ENCODE measurements at regions not wholly inside any gene's neighbourhood (a gene's known extent, or its start where the extent isn't known, plus 50 kb on each side); places are given as distances from the start of the nearest gene placed in this dataset.

DNA sequence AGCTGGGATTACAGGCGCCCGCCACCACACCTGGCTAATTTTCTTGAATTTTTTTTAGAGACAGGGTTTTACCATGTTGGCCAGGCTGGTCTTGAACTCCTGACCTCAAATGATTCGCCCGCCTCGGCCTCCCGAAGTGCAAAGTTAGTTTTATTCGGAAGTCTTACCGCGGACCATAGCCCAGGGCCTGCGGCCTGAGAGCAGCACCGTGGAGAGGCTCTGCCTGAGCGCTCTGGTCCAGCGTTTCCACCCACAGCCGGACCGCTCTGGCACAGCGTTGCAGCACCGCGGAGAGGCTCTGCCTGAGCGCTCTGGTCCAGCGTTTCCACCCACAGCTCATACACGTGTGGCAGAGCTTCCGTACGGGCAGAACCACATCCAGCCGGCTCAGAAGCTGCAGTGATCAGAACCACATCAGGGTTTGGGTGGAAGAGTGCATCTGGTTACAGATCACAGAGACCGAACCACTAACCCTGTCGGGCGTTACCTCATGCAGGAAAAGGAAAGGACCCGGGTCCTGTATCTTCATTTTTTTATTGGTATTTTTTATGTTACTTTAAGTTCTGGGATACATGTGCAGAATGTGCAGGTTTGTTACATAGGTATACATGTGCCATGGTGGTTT, 102.4 kb upstream of the SOX1 start:
- DNase-seq (ENCODE audit: insufficient read length, low spot score) (no peak), FAIRE-seq (no peak)
- TF ChIP-seq POU2F2 (IDR thresholded peaks at IDR 0.05; ENCODE audit: low read depth, low read length) (no peak), TAF1 (IDR thresholded peaks at IDR 0.05; ENCODE audit: low read depth, low read length) (no peak), POLR2AphosphoS5 (IDR thresholded peaks at IDR 0.05; ENCODE audit: low read depth, low read length) (no peak), SPI1 (IDR thresholded peaks at IDR 0.05; ENCODE audit: low read depth, low read length) (no peak), PAX5 (IDR thresholded peaks at IDR 0.05; ENCODE audit: insufficient read depth, low read length, severe bottlenecking) (no peak), POLR2A (IDR thresholded peaks at IDR 0.05; ENCODE audit: low read depth, low read length) (no peak)

DNA sequence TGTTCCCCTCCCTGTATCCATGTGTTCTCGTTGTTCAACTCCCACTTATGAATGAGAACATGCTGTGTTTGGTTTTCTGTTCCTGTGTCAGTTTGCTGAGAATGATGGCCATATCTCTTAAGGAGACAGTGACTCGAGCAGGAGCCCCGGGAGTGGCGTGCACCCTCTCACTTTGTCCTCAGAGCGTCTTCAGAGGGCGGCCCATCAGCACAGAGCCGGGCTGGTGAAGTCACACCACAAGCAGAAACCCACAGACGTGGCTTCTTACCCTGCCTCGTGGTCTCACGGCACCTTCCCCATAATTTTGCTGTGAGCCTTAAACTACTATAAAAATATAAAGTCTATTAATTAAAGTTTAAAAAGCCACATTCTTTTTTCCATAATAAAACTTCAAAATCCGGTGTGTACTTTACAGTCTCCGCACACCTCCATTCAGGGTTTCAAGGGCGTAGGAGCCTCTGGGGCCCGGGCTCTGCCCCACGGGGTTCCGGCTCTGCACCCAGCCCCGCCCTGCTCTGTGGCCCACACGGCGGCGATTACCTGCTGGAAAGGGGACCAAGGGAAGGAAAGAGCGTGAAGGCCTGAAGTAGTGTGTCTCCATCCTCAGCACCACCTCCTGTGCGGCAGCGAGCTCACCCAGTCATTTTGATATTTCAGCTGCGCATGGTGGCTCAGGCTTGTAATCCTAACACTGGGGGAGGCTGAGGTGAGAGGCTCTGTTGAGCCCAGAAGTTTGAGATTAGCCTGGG, 101.3 kb upstream of the SOX1 start:
- TF ChIP-seq POU2F2 (IDR thresholded peaks at IDR 0.05; ENCODE audit: low read depth, low read length): no peak
- TF ChIP-seq TAF1 (IDR thresholded peaks at IDR 0.05; ENCODE audit: low read depth, low read length): no peak
- no peak for TF ChIP-seq POLR2A (IDR thresholded peaks at IDR 0.05; ENCODE audit: low read depth, low read length)
- TF ChIP-seq POLR2AphosphoS5 (IDR thresholded peaks at IDR 0.05; ENCODE audit: low read depth, low read length): no peak
- no peak for TF ChIP-seq SPI1 (IDR thresholded peaks at IDR 0.05; ENCODE audit: low read depth, low read length)
- TF ChIP-seq PAX5 (IDR thresholded peaks at IDR 0.05; ENCODE audit: insufficient read depth, low read length, severe bottlenecking): no peak
- DNase-seq (ENCODE audit: insufficient read length, low spot score) (no peak), FAIRE-seq (no peak)

DNA sequence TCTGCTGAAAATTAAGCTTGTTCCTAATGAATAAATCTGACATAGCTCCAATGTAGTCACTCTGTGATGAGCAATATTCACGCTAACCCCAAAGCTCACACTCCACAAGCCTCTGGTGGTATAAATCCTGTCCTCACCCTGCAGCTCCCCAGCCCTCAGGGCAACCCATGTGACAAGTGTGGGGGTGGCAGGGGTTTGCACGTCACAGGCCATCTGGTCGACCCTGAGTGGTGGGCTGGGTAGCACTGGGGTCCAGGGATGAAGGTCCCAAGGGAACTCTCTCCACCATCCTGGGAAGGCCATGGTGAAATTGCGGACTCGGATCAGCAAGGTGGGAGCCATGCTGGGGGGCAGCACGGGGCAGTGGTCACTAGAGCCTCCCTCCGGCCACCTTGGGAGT, 100.0 kb upstream of the SOX1 start:
- no peak for TF ChIP-seq PAX5 (IDR thresholded peaks at IDR 0.05; ENCODE audit: insufficient read depth, low read length, severe bottlenecking)
- no peak for TF ChIP-seq SPI1 (IDR thresholded peaks at IDR 0.05; ENCODE audit: low read depth, low read length)
- no peak for TF ChIP-seq TAF1 (IDR thresholded peaks at IDR 0.05; ENCODE audit: low read depth, low read length)
- no peak for TF ChIP-seq POLR2A (IDR thresholded peaks at IDR 0.05; ENCODE audit: low read depth, low read length)
- TF ChIP-seq POU2F2 (IDR thresholded peaks at IDR 0.05; ENCODE audit: low read depth, low read length): no peak
- TF ChIP-seq POLR2AphosphoS5 (IDR thresholded peaks at IDR 0.05; ENCODE audit: low read depth, low read length): no peak
- DNase-seq (ENCODE audit: insufficient read length, low spot score) (no peak), FAIRE-seq (no peak)

DNA sequence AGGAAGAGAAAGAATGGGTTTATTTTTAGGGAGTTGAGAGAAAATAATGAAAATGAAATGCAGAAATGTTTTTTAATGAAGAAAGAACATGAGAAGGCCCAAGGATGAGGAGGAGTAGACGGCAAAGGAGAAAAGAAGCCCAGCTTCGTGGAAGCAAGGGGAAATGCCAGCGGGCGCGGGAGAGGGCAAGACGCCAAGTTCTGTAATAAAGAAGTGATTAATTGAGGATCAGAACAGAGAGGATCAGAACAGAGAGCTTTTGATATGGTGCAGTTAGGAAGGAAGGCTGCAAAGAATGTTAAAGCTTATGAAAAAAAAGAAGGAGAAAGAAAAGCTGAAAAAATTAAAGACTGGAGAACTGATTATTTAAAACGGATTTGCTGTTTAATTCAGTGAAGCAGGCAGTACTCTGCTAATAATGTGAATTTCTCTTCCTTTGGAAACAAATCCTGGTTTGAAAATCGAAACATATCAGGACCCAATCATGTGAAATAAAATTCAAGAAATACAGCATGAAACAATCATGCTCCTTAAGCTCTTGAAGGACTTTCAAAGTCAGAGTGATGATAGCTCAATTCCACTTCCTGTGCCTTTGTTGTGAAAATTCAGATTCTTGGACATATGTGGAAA, 99.3 kb upstream of the SOX1 start:
- no peak for FAIRE-seq
- TF ChIP-seq POLR2AphosphoS5 (IDR thresholded peaks at IDR 0.05; ENCODE audit: low read depth, low read length) (no peak), POU2F2 (IDR thresholded peaks at IDR 0.05; ENCODE audit: low read depth, low read length) (no peak), TAF1 (IDR thresholded peaks at IDR 0.05; ENCODE audit: low read depth, low read length) (no peak), POLR2A (IDR thresholded peaks at IDR 0.05; ENCODE audit: low read depth, low read length) (no peak), PAX5 (IDR thresholded peaks at IDR 0.05; ENCODE audit: insufficient read depth, low read length, severe bottlenecking) (no peak), SPI1 (IDR thresholded peaks at IDR 0.05; ENCODE audit: low read depth, low read length) (no peak)
- no peak for DNase-seq (ENCODE audit: insufficient read length, low spot score)

DNA sequence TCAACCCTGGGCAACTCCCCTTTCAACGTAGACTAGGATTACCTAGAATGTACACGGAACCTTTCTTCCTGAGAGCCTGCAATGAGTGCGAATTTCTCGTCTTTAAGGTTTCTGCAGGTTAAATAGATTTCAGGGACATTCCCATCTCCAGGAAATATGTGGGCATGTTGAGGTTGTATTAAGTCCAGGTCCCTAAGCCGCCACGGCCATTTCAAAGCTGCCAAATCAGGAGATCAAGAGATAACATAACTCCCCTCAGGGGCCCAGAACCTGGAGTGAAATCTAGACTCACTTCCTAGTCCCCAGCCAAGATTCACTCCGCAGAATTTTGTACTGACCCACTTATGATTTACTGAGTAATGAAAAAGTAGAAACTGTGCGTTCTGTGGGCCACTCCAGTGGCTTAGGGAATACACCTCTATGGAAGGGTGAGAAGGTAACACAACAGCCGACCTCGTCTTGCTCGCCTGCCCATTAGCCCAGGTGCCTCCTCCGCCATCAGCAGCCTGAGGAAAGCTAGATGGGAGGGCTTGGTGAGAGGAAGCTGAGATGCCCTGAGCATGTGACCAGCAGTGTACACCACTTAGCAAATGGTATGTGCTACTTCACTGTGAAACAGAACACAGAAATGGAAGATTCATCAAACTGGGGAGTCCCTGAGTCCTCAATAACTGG, 98.5 kb upstream of the SOX1 start:
- FAIRE-seq (no peak), DNase-seq (ENCODE audit: insufficient read length, low spot score) (no peak)
- TF ChIP-seq TAF1 (IDR thresholded peaks at IDR 0.05; ENCODE audit: low read depth, low read length) (no peak), POU2F2 (IDR thresholded peaks at IDR 0.05; ENCODE audit: low read depth, low read length) (no peak), POLR2AphosphoS5 (IDR thresholded peaks at IDR 0.05; ENCODE audit: low read depth, low read length) (no peak), PAX5 (IDR thresholded peaks at IDR 0.05; ENCODE audit: insufficient read depth, low read length, severe bottlenecking) (no peak), POLR2A (IDR thresholded peaks at IDR 0.05; ENCODE audit: low read depth, low read length) (no peak), SPI1 (IDR thresholded peaks at IDR 0.05; ENCODE audit: low read depth, low read length) (no peak)

DNA sequence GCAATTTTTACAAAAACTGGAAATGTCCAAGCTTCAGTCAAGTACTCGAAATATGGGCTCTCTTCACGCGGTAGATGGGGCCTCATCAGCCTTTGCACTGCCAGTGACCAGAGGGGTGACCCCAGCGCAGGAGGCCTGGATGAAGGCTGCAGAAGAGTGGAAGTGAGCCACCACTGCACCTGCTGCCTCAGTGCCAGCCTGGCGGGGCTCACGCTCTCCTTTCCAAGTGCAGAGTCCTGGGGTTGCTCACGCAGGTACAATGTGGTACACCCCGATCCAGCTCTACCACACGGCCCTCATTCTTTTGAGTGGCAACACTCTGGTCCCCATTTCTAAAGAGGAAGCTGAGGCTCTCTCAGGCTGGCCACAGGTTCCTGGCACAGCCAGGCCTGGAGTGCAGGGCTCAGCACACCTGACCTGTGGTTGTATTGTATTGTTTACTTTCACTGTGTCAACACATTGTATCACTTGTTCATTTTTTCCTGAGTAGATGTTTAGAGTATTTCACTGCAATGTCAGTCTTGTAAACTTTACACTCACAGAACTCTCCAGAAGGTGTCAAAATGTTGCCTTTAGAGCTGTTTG, 97.3 kb upstream of the SOX1 start:
- DNase-seq (ENCODE audit: insufficient read length, low spot score) (no peak), FAIRE-seq (no peak)
- no peak for TF ChIP-seq PAX5 (IDR thresholded peaks at IDR 0.05; ENCODE audit: insufficient read depth, low read length, severe bottlenecking)
- TF ChIP-seq POU2F2 (IDR thresholded peaks at IDR 0.05; ENCODE audit: low read depth, low read length): no peak

DNA sequence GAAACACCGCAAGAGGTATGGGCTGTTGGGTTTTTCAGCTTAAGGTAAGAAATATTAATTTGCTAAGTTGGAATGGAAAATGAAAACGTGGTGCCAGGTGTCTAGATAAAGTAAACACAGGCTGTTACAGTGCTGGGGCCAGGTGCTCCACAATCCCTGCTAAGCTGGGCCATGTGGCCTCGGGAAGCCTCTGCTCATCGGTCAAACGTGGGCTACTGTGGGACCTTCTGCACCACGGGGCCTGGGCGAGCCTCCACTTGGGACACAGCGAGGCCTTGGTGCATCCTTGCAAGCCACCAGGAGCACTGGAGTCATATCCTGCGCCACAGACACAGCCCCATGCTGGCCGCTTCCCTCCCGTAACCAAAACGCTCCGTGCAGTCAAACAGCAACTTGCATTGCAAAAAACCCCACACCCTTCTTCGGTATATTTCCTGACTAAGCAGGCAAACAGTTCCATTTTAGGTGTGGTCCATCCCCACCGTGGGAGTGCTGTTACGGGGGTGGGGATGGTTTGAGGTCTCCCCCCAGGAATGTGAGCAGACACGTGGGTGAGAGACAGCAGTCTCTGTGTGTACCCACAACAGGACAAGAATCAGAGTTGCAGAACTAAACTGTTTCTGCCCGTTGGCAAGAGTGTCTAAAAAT, 96.3 kb upstream of the SOX1 start:
- DNase-seq (ENCODE audit: insufficient read length, low spot score) (no peak), FAIRE-seq (no peak)
- TF ChIP-seq PAX5 (IDR thresholded peaks at IDR 0.05; ENCODE audit: insufficient read depth, low read length, severe bottlenecking): no peak
- TF ChIP-seq POU2F2 (IDR thresholded peaks at IDR 0.05; ENCODE audit: low read depth, low read length): no peak
- TF ChIP-seq POLR2A (IDR thresholded peaks at IDR 0.05; ENCODE audit: low read depth, low read length): no peak
- no peak for TF ChIP-seq SPI1 (IDR thresholded peaks at IDR 0.05; ENCODE audit: low read depth, low read length)
- TF ChIP-seq POLR2AphosphoS5 (IDR thresholded peaks at IDR 0.05; ENCODE audit: low read depth, low read length): no peak
- no peak for TF ChIP-seq TAF1 (IDR thresholded peaks at IDR 0.05; ENCODE audit: low read depth, low read length)

DNA sequence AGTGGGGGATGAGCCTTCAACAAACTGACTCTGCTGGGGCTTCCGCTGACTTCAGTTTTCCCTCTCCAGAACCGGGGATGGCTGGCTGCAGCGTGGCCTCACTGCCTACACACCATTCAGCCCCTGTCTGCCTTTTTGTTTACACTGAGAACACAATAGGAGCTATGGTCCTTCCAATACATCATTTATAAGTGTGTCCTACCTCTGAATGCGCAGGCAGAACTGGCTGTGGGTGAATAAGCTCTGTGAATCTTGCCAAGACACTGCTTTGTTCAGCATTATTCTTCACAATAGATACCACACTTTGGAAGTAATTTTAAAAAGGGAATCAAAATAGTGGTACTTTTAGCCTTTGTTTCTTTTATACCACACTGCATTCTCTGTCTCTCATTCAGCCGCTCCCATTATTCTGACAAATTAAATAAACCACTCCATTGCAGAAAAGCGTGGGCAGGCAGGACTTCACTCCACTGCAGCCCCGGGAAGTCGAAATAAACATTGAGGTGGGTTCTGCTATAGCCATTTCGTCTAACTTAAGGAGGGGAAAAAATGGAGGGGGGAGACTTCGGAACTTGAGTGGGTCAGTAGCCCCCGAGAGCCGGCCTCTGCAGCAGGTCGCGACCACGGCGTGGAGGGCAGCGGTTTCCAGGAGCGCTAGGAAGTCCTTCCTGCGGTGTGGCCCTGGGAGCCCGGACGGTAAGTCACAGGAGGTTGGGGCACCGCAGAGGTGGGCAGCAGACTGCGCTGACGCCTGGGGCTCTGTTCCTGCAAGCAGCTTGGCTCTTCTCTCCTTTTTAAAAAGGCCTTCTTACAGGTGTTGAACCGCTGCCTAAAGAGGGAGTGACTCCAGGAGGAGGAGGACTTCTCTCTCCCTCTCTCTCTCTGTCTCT, 94.8 kb upstream of the SOX1 start:
- DNase-seq (ENCODE audit: insufficient read length, low spot score) (no peak), FAIRE-seq (no peak)
- TF ChIP-seq PAX5 (IDR thresholded peaks at IDR 0.05; ENCODE audit: insufficient read depth, low read length, severe bottlenecking): no peak
- TF ChIP-seq POLR2AphosphoS5 (IDR thresholded peaks at IDR 0.05; ENCODE audit: low read depth, low read length): no peak
- TF ChIP-seq TAF1 (IDR thresholded peaks at IDR 0.05; ENCODE audit: low read depth, low read length): no peak
- no peak for TF ChIP-seq POLR2A (IDR thresholded peaks at IDR 0.05; ENCODE audit: low read depth, low read length)
- no peak for TF ChIP-seq SPI1 (IDR thresholded peaks at IDR 0.05; ENCODE audit: low read depth, low read length)
- TF ChIP-seq POU2F2 (IDR thresholded peaks at IDR 0.05; ENCODE audit: low read depth, low read length): no peak

Measured in GM12891 (cell line).